ENCODE measurements at regions not wholly inside any gene's neighbourhood (a gene's known extent, or its start where the extent isn't known, plus 50 kb on each side); places are given as distances from the start of the nearest gene placed in this dataset.
A peak's percentile ranks its signal among the peaks of the same experiment; 100 is the strongest.
"Not testable (repeated sequence)": the region's sequence is repeated elsewhere in the genome, so short reads cannot be mapped to it uniquely, and the experiment has no call there.

- not testable (repeated sequence) for DNase-seq (ENCODE audit: low spot score)
Observed at GRCh38 chr6:85838351-85839119, 195.8 kb upstream of the SYNCRIP start.

GRCh38 chr6:85828973-85829372, 186.3 kb upstream of the SYNCRIP start:
- DNase-seq (ENCODE audit: low spot score) = no peak

- DNase-seq (ENCODE audit: low spot score) = no peak
Observed at GRCh38 chr6:85826997-85827396, 184.3 kb upstream of the SYNCRIP start.

DNA sequence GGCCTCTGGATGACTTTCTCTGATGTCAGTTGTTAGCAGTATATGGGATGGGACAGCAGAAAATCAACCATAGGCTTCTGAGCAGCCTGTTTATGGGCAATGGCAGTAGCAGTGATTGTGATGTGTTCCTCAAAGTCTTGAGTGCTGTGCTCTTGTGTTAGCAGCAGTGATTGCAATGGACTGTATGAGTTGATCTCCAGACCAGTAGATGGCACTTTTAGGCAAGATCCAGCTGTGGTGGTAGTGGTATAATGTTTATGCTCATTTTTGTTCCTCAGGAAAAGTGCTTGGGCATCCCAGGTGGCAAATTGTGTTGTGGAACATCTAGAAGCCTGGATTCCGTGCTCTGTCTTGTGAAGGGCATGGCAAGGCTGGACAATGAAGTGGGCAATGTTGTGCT, 181.6 kb upstream of the SYNCRIP start:
- DNase-seq (ENCODE audit: low spot score) = no peak

DNA sequence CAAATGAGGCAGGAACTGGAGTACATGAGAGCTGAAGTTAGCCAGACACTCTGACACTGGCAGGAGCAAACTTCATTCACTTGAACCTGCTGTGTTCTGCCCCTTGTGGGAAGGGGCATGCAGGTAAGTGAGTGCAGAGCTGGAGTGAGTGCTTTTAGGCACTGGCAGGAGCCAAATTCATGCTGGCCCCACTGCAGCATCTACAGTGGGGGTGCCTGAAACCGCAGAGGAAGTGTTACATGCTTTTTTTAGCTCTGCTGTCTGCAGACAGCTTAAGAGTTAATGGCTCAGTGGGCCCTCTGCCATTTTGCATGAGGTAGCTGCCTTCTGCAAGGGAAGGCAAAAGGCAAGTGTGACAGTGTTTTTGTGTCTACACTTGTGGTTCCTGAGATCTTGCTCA, 167.9 kb upstream of the SYNCRIP start:
- DNase-seq (ENCODE audit: low spot score) = no peak

DNA sequence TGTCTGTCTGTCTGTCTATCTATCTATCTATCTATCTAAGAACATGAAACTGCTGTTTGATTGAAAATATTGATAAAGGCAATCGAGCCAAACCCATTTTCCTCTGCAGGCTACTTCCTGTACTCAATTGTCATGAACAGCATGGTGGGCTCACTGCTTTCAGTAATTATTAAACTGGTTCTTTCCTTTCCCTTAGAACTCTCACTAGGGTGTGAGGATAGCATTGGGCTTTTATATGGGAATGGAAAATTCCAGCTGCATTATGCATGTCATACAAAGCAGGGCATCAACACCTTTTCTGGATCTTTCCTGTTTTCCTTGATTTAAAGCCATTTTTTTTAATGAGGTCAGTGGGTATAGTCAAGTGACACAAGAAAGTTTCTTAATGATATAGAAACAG, 161.0 kb upstream of the SYNCRIP start:
- no peak for DNase-seq (ENCODE audit: low spot score)

DNA sequence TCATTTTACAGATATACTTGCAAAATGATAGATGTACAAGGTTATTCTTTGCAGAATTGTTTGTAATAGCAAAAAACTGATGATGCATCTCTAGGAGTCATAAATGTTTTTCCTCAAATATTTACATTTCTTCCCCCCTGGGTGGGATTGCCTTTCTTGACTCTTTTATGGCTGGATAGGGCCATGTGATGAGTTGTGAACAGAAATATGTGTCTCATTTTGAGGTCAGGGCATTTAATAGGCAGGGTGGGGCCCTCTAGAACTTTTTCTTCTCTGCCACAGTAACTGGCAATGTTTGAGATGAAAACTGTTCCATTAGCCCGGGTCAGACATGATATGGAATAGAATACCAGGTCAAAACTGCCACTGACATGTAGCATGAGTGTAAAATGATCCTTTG, 159.5 kb upstream of the SYNCRIP start:
- DNase-seq (ENCODE audit: low spot score) = no peak

GRCh38 chr6:85798931-85799652, 156.4 kb upstream of the SYNCRIP start:
- DNase-seq (ENCODE audit: low spot score) = no peak

- no peak for DNase-seq (ENCODE audit: low spot score)
Observed at GRCh38 chr6:85797993-85798392, 155.3 kb upstream of the SYNCRIP start.

GRCh38 chr6:85795945-85796344, 153.3 kb upstream of the SYNCRIP start:
- DNase-seq (ENCODE audit: low spot score) = no peak

- DNase-seq (ENCODE audit: low spot score) = no peak
Observed at GRCh38 chr6:85792254-85792653, 149.6 kb upstream of the SYNCRIP start.

- no peak for DNase-seq (ENCODE audit: low spot score)
Observed at GRCh38 chr6:85775883-85776282, 133.2 kb upstream of the SYNCRIP start.

- DNase-seq (ENCODE audit: low spot score) = no peak
Observed at GRCh38 chr6:85772641-85773040, 130.0 kb upstream of the SYNCRIP start.

GRCh38 chr6:85771925-85772430, 129.3 kb upstream of the SYNCRIP start:
- DNase-seq (ENCODE audit: low spot score) = no peak

DNA sequence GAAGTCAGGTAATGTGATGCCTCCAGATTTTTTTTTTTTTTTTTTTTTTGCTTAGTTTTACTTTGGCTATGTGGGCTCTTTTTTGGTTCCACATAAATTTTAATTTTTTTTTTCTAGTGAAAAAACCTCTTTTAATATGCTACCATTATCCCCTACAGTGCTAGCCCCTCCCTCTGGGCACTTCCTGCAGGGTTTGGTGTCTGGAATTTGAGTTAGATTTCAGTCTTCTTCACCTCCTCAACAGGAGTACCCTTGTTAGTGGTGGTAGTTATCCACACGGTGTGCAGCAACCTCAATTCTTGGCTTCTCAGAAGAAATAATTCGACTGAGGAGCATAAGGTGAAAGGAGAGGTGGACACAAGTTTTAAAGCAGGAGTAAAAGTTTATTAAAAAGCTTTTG, 128.8 kb upstream of the SYNCRIP start:
- DNase-seq (ENCODE audit: low spot score) = no peak

DNA sequence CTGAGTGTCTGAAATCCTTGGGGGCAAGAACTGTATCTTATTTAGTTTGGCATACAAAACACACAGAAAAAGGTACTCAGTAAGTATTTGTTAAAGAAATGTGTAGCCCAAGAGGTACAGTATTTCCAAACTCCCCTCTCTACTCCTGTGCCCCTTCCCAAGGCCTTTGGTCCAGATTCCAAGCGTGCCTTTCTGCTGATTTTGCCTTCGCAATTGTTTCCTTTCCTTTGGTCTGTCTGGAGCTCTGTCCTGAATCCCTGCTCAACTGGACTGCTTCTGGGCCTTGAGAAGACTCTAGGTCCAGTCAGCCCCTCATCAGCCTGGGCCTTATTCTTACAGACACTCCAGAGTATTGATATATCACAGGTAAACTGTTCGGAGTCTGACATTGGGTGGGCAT, 122.2 kb upstream of the SYNCRIP start:
- DNase-seq (ENCODE audit: low spot score) = peak; percentile 26

- peak; percentile 39 for DNase-seq (ENCODE audit: low spot score)
Observed at GRCh38 chr6:85756982-85757381, 114.3 kb upstream of the SYNCRIP start.

GRCh38 chr6:85754894-85755293, 112.2 kb upstream of the SYNCRIP start:
- DNase-seq (ENCODE audit: low spot score) = no peak

DNA sequence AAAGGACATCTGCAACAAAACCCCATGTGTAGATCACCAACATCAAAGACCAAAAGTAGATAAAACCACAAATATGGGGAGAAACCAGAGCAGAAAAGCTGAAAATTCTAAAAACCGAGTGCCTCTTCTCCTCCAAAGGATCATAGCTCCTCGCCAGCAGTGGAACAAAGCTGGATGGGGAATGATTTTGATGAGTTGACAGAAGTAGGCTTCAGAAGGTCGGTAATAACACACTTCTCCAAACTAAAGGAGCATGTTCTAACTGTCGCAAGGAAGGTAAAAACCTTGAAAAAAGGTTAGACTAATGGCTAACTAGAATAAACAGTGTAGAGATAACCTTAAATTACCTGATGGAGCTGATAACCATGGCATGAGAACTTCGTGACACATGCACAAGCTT, 109.9 kb upstream of the SYNCRIP start:
- no peak for DNase-seq (ENCODE audit: low spot score)

DNA sequence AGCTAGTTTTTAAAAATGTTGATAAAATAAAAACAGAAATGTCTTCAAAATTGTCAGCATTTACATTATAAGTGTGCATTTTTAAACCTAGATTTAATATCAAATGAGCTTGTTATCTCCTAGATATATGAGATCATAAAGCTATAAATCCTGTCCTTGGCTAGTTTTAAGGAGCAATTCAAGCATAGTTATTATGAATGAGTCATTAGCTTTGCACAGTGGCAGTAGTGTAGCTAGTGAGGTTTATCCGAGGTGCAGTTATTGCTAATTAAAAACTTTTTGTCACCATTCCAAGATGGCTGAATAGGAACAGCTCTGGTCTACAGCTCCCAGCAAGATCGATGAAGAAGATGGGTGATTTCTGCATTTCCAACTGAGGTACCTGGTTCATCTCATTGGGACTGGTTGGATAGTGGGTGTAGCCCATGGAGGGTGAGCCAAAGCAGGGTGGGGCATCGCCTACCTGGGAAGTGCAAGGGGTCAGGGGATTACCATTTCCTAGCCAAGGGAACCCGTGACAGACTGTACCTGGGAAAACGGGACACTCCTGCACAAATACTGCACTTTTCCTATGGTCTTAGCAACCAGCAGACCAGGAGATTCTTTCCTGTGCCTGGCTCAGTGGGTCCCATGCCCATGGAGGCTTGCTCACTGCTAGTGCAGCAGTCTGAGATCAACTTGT, 108.8 kb upstream of the SYNCRIP start:
- no peak for DNase-seq (ENCODE audit: low spot score)

GRCh38 chr6:85750146-85750545, 107.5 kb upstream of the SYNCRIP start:
- DNase-seq (ENCODE audit: low spot score) = not testable (repeated sequence)

DNA sequence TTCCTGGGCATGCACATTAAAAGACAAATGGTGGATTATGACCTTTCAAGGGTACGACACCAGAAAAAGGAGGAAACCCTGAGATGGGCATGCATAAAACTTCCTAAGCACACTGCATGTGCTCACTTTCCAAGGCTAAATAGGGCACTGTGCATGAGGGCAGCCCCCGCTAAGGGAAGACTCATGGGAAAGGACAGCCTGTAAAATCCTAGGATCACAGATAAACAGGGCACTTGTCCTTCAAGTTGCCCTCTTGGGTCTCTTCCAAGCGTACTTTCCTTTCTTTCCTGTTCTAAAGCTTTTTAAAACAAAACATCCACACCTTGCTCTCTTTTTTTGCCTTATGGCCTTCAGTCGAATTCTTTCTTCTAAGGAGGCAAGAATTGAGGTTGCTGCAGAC, 106.5 kb upstream of the SYNCRIP start:
- DNase-seq (ENCODE audit: low spot score) = no peak

DNA sequence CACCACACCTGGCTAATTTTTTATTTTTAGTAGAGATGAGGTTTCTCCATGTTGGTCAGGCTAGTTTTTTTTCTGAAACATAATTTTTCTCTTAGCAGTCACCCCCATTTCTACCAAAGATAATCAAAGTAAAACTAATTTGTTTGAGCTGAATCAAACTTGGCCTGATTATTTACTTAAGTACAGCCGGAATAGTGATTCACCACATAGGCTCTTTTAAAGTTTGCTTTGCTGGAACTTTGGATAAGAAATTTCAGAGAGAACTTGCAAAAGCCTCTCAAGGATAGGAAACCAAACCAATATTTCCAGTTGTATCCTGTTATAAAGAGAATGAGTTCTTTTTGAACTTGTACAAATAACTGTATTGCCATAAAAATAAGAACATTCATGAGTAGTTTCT, 105.0 kb upstream of the SYNCRIP start:
- DNase-seq (ENCODE audit: low spot score) = peak; percentile 14
